ENCODE measurements at regions not wholly inside any gene's neighbourhood (a gene's known extent, or its start where the extent isn't known, plus 50 kb on each side); places are given as distances from the start of the nearest gene placed in this dataset.

GRCh38 chr2:19137433-19137832, 221.0 kb downstream of the OSR1 start:
- no peak for ATAC-seq
- Histone ChIP-seq H3K27ac (ENCODE audit: low read length) (no peak overlapping the region), H3K27me3 (ENCODE audit: control insufficient read depth, insufficient read depth) (no peaks in the 10 kb centered on the region), H3K4me3 (ENCODE audit: low read length) (no peak overlapping the region), H3K9me3 (ENCODE audit: control insufficient read depth, low read length) (no peaks in the 10 kb centered on the region), H3K4me1 (ENCODE audit: control insufficient read depth, insufficient read depth, low read length) (peaks cover 4% of the 10 kb centered on the region)
- intact Hi-C loops (cut with DNase I) = no loop called here
- no peak for DNase-seq

- ATAC-seq = no peak
- no peaks in the 10 kb centered on the region for H3K9me3 ChIP-seq (ENCODE audit: control insufficient read depth, low read length)
- intact Hi-C loops (cut with DNase I) = no loop called here
- no peaks in the 10 kb centered on the region for H3K4me1 ChIP-seq (ENCODE audit: control insufficient read depth, insufficient read depth, low read length)
- no peak for DNase-seq
- H3K27ac ChIP-seq (ENCODE audit: low read length) = no peak overlapping the region
- 94% methylated on average over 2 of the region's 2 CpGs for WGBS
- no peaks in the 10 kb centered on the region for H3K27me3 ChIP-seq (ENCODE audit: control insufficient read depth, insufficient read depth)
- H3K4me3 ChIP-seq (ENCODE audit: low read length) = no peak overlapping the region
Measured at GRCh38 chr2:19132967-19133366, 225.5 kb downstream of the OSR1 start.

GRCh38 chr2:19131871-19132270, 226.6 kb downstream of the OSR1 start:
- no peak overlapping the region for H3K4me3 ChIP-seq (ENCODE audit: low read length)
- ATAC-seq (no peak), DNase-seq (no peak)
- H3K27ac ChIP-seq (ENCODE audit: low read length) = no peak overlapping the region
- H3K4me1 ChIP-seq (ENCODE audit: control insufficient read depth, insufficient read depth, low read length) = no peaks in the 10 kb centered on the region
- 85% methylated on average over 5 of the region's 5 CpGs for WGBS
- intact Hi-C loops (cut with DNase I) = no loop called here
- no peaks in the 10 kb centered on the region for H3K9me3 ChIP-seq (ENCODE audit: control insufficient read depth, low read length)
- no peaks in the 10 kb centered on the region for H3K27me3 ChIP-seq (ENCODE audit: control insufficient read depth, insufficient read depth)

GRCh38 chr2:19128148-19128547, 230.3 kb downstream of the OSR1 start:
- Histone ChIP-seq H3K27me3 (ENCODE audit: control insufficient read depth, insufficient read depth) (no peaks in the 10 kb centered on the region), H3K4me3 (ENCODE audit: low read length) (no peak overlapping the region), H3K4me1 (ENCODE audit: control insufficient read depth, insufficient read depth, low read length) (no peaks in the 10 kb centered on the region), H3K9me3 (ENCODE audit: control insufficient read depth, low read length) (no peaks in the 10 kb centered on the region), H3K27ac (ENCODE audit: low read length) (no peak overlapping the region)
- 82% methylated on average over 4 of the region's 4 CpGs for WGBS
- DNase-seq (no peak), ATAC-seq (no peak)
- intact Hi-C loops (cut with DNase I) = no loop called here

- ATAC-seq (no peak), DNase-seq (no peak)
- Histone ChIP-seq H3K4me1 (ENCODE audit: control insufficient read depth, insufficient read depth, low read length) (no peaks in the 10 kb centered on the region), H3K27ac (ENCODE audit: low read length) (no peak overlapping the region), H3K27me3 (ENCODE audit: control insufficient read depth, insufficient read depth) (no peaks in the 10 kb centered on the region), H3K9me3 (ENCODE audit: control insufficient read depth, low read length) (no peaks in the 10 kb centered on the region), H3K4me3 (ENCODE audit: low read length) (no peak overlapping the region)
- intact Hi-C loops (cut with DNase I) = no loop called here
- WGBS = 90% methylated on average over 3 of the region's 3 CpGs
Measured at GRCh38 chr2:19127616-19128015, 230.8 kb downstream of the OSR1 start.

- Histone ChIP-seq H3K27ac (ENCODE audit: low read length) (no peak overlapping the region), H3K27me3 (ENCODE audit: control insufficient read depth, insufficient read depth) (no peaks in the 10 kb centered on the region), H3K9me3 (ENCODE audit: control insufficient read depth, low read length) (no peaks in the 10 kb centered on the region), H3K4me1 (ENCODE audit: control insufficient read depth, insufficient read depth, low read length) (peaks cover 2% of the 10 kb centered on the region), H3K4me3 (ENCODE audit: low read length) (no peak overlapping the region)
- DNase-seq (no peak), ATAC-seq (no peak)
- 82% methylated on average over 9 of the region's 9 CpGs for WGBS
- intact Hi-C loops (cut with DNase I) = no loop called here
Measured at GRCh38 chr2:19125901-19126680, 232.3 kb downstream of the OSR1 start.

- DNase-seq = no peak
- Histone ChIP-seq H3K27me3 (ENCODE audit: control insufficient read depth, insufficient read depth) (no peaks in the 10 kb centered on the region), H3K4me3 (ENCODE audit: low read length) (no peak overlapping the region), H3K9me3 (ENCODE audit: control insufficient read depth, low read length) (no peaks in the 10 kb centered on the region), H3K4me1 (ENCODE audit: control insufficient read depth, insufficient read depth, low read length) (peaks cover 4% of the 10 kb centered on the region), H3K27ac (ENCODE audit: low read length) (no peak overlapping the region)
- intact Hi-C loops (cut with DNase I) = no loop called here
- ATAC-seq = no peak
- WGBS = 84% methylated on average over 5 of the region's 5 CpGs
Measured at GRCh38 chr2:19124135-19124534, 234.3 kb downstream of the OSR1 start.

GRCh38 chr2:19123556-19123955, 234.9 kb downstream of the OSR1 start:
- no peak overlapping the region for H3K4me3 ChIP-seq (ENCODE audit: low read length)
- intact Hi-C loops (cut with DNase I) = no loop called here
- WGBS = 73% methylated on average over 2 of the region's 2 CpGs
- no peaks in the 10 kb centered on the region for H3K27me3 ChIP-seq (ENCODE audit: control insufficient read depth, insufficient read depth)
- H3K4me1 ChIP-seq (ENCODE audit: control insufficient read depth, insufficient read depth, low read length) = peaks cover 4% of the 10 kb centered on the region
- no peak overlapping the region for H3K27ac ChIP-seq (ENCODE audit: low read length)
- ATAC-seq = no peak
- DNase-seq = no peak
- H3K9me3 ChIP-seq (ENCODE audit: control insufficient read depth, low read length) = no peaks in the 10 kb centered on the region

GRCh38 chr2:19122220-19122619, 236.2 kb downstream of the OSR1 start:
- H3K27me3 ChIP-seq (ENCODE audit: control insufficient read depth, insufficient read depth) = no peaks in the 10 kb centered on the region
- no peak overlapping the region for H3K4me3 ChIP-seq (ENCODE audit: low read length)
- WGBS = 88% methylated on average over 1 of the region's 1 CpG
- DNase-seq = no peak
- ATAC-seq = no peak
- no peaks in the 10 kb centered on the region for H3K9me3 ChIP-seq (ENCODE audit: control insufficient read depth, low read length)
- intact Hi-C loops (cut with DNase I) = no loop called here
- H3K27ac ChIP-seq (ENCODE audit: low read length) = no peak overlapping the region
- peaks cover 4% of the 10 kb centered on the region for H3K4me1 ChIP-seq (ENCODE audit: control insufficient read depth, insufficient read depth, low read length)

- WGBS = 44% methylated on average over 12 of the region's 12 CpGs
- peak; percentile 35 to 82 (median 51) for DNase-seq
Measured at GRCh38 chr2:19120941-19121750, 237.3 kb downstream of the OSR1 start.

GRCh38 chr2:19120181-19120580, 238.2 kb downstream of the OSR1 start:
- WGBS = 86% methylated on average over 5 of the region's 5 CpGs
- Histone ChIP-seq H3K9me3 (ENCODE audit: control insufficient read depth, low read length) (no peaks in the 10 kb centered on the region), H3K4me3 (ENCODE audit: low read length) (no peak overlapping the region), H3K4me1 (ENCODE audit: control insufficient read depth, insufficient read depth, low read length) (peaks cover 4% of the 10 kb centered on the region), H3K27ac (ENCODE audit: low read length) (no peak overlapping the region), H3K27me3 (ENCODE audit: control insufficient read depth, insufficient read depth) (no peaks in the 10 kb centered on the region)
- intact Hi-C loops (cut with DNase I) = no loop called here
- no peak for DNase-seq
- ATAC-seq = no peak

More at GRCh38 chr2:19120941-19121750, 237.3 kb downstream of the OSR1 start:
- H3K4me1 ChIP-seq (ENCODE audit: control insufficient read depth, insufficient read depth, low read length) = peaks cover 4% of the 10 kb centered on the region
- peak overlapping the region; percentile 53 for H3K27ac ChIP-seq (ENCODE audit: low read length)
- intact Hi-C loops (cut with DNase I) = no loop called here
- H3K4me3 ChIP-seq (ENCODE audit: low read length) = no peak overlapping the region
- ATAC-seq = peak; percentile 88 to 95
- H3K27me3 ChIP-seq (ENCODE audit: control insufficient read depth, insufficient read depth) = no peaks in the 10 kb centered on the region
- no peaks in the 10 kb centered on the region for H3K9me3 ChIP-seq (ENCODE audit: control insufficient read depth, low read length)

Measured in right cardiac atrium (tissue), 5 donors.